Left lung (tissue), 4 donors: ENCODE measurements at regions not wholly inside any gene's neighbourhood (a gene's known extent, or its start where the extent isn't known, plus 50 kb on each side); places are given as distances from the start of the nearest gene placed in this dataset.

Source experiments
- ATAC-seq: fragments of 200-7000 bp; cut with Tn5 transposase; one replicate; pipeline ENCODE4 v1.9.1; 2020; ENCODE audit warnings: moderate library complexity
- DNase-seq, 4 donors: peaks; one replicate each; pipeline ENCODE4 v3.0.0-alpha.2; 2013 to 2020
- H3K27ac ChIP-seq, 2 donors: fragments of 200-600 bp; sonication (generic) in 1 of 2; one replicate each; pipeline versions ENCODE4 v1.5.0 to v1.8.0; 2020 to 2021
- H3K27me3 ChIP-seq, 2 donors: fragments of 200-600 bp; sonication (generic) in 1 of 2; one replicate each; pipeline versions ENCODE4 v1.5.0 to v1.8.0; 2020 to 2021
- H3K36me3 ChIP-seq, 2 donors: fragments of 200-600 bp; sonication (generic) in 1 of 2; one replicate each; pipeline versions ENCODE4 v1.5.0 to v1.8.0; 2020 to 2021
- H3K4me1 ChIP-seq, 2 donors: fragments of 200-600 bp; one replicate each; pipeline ENCODE4 v1.8.0; 2021
- H3K4me3 ChIP-seq, 2 donors: fragments of 200-600 bp; sonication (generic) in 1 of 2; one replicate each; pipeline versions ENCODE4 v1.5.0 to v1.8.0; 2020 to 2021; ENCODE audit warnings: mild to moderate bottlenecking in 1 of 2
- H3K9me3 ChIP-seq, 2 donors: fragments of 200-600 bp; sonication (generic) in 1 of 2; one replicate each; pipeline versions ENCODE4 v1.5.0 to v1.8.0; 2020 to 2021
- CTCF ChIP-seq, 2 donors: fragments of 200-600 bp; sonication (generic) in 1 of 2; IDR thresholded peaks; one replicate each; pipeline versions ENCODE4 v1.5.0 to v1.8.0; 2021; ENCODE audit warnings: antibody characterized with exemption in 2 of 2
- intact Hi-C, 2 donors: fragments of 100-400 bp; cut with DNase I; formaldehyde crosslinking; loops; one replicate each; pipeline versions ENCODE4 v1.11.2 to v1.14.2; 2022
- donor health status: DM: no; HTN: yes; CAD: no.
- donor health status: DM: no; HTN: no; CAD: no.

GRCh38 chr1:229135773-229136172 lies 135.1 kb upstream of the RAB4A start:
- no peak for TF ChIP-seq CTCF (IDR thresholded peaks at IDR 0.05)
- peaks cover 0 to 12% of the 10 kb centered on the region in 2 donors for H3K9me3 ChIP-seq
- H3K4me3 ChIP-seq: no peak overlapping the region
- H3K27ac ChIP-seq: no peak overlapping the region
- DNase-seq: no peak
- H3K27me3 ChIP-seq: no peaks in the 10 kb centered on the region
- ATAC-seq: no peak
- no peaks in the 10 kb centered on the region for H3K36me3 ChIP-seq
- peaks cover 0 to 30% of the 10 kb centered on the region in 2 donors for H3K4me1 ChIP-seq
- intact Hi-C loops: no loop called here

DNA sequence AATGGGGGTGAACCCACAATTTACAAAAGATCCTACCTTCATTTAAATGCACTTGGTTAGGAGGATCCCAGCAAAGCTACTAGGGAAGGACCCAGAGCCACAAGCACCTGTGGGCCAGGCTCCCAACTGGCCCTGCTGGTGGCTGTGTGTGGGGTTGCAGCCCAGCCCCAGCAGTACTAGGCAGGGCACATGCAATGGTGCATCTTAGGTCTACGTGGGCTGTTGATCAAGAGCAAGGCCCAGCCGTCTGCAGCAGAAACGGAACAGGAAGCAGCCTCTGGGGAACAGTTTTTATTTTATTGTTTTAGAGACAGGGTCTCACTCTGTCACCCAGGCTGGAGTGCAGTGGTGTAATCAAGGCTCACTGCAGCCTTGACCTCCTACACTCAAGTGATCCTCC lies 134.1 kb upstream of the RAB4A start:
- Histone ChIP-seq H3K27ac (no peak overlapping the region), H3K27me3 (no peaks in the 10 kb centered on the region), H3K4me1 (peaks cover 0 to 25% of the 10 kb centered on the region in 2 donors), H3K9me3 (peaks cover 0 to 12% of the 10 kb centered on the region in 2 donors), H3K36me3 (no peaks in the 10 kb centered on the region), H3K4me3 (no peak overlapping the region)
- intact Hi-C loops: no loop called here
- no peak for TF ChIP-seq CTCF (IDR thresholded peaks at IDR 0.05)
- ATAC-seq: peak; percentile 44
- DNase-seq: no peak

- Histone ChIP-seq H3K4me3 (no peak overlapping the region), H3K27me3 (no peaks in the 10 kb centered on the region), H3K36me3 (no peaks in the 10 kb centered on the region), H3K27ac (no peak overlapping the region), H3K4me1 (peaks cover 0 to 25% of the 10 kb centered on the region in 2 donors), H3K9me3 (peaks cover 0 to 12% of the 10 kb centered on the region in 2 donors)
- ATAC-seq (peak; percentile 44), DNase-seq (no peak)
- TF ChIP-seq CTCF (IDR thresholded peaks at IDR 0.05): no peak
- intact Hi-C loops: no loop called here
These were observed 133.6 kb upstream of the RAB4A start for GRCh38 chr1:229137271-229137670.

- peaks cover 0 to 25% of the 10 kb centered on the region in 2 donors for H3K4me1 ChIP-seq
- intact Hi-C loops: no loop called here
- TF ChIP-seq CTCF (IDR thresholded peaks at IDR 0.05): no peak
- no peaks in the 10 kb centered on the region for H3K27me3 ChIP-seq
- no peak overlapping the region for H3K27ac ChIP-seq
- H3K9me3 ChIP-seq: peaks cover 0 to 12% of the 10 kb centered on the region in 2 donors
- no peak for ATAC-seq
- no peak overlapping the region for H3K4me3 ChIP-seq
- no peak for DNase-seq
- no peaks in the 10 kb centered on the region for H3K36me3 ChIP-seq
These were observed 132.9 kb upstream of the RAB4A start for GRCh38 chr1:229138058-229138457.

DNA sequence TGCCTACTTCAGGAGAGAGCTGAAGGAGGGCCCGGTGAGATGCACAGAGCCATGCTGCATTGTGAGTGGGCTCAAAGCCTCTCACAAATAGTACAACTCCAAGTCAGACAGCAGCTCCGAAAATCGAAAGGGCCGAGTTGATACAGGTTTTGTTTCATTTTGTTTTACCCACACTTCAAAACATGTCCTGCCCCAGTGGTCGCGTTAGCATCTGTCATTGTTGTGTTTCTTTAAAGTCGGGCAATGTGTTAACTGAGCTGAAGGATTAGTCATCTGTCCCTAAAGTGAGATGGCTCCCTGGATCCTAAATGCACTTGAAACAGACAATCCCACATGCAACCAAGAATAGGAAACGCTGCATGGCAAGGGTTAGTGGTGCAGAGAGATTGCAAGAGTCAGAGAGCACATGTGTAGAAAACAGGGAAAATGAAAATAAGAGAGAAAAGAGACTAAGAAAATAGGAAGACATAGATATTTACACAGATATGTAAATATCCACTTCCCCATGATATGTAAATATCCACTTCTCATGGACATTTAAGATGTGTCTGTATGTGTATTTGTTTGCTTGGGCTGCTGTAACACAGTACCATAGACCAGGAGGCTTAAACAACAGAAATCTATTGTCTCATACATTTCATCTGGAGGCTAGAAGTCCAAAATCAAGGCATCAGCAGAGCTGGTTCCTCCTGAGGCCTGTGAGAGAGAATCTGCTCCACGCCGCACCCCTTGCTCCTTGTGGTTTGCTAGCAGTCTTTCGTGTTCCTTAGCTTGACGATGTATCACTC lies 131.4 kb upstream of the RAB4A start:
- no peak overlapping the region for H3K27ac ChIP-seq

More for the DNA sequence above, 131.4 kb upstream of the RAB4A start:
- no peaks in the 10 kb centered on the region for H3K27me3 ChIP-seq
- ATAC-seq (no peak), DNase-seq (no peak)
- H3K4me3 ChIP-seq: no peak overlapping the region
- H3K4me1 ChIP-seq: peaks cover 0 to 10% of the 10 kb centered on the region in 2 donors
- TF ChIP-seq CTCF (IDR thresholded peaks at IDR 0.05): no peak
- intact Hi-C loops: no loop called here
- H3K36me3 ChIP-seq: no peaks in the 10 kb centered on the region
- H3K9me3 ChIP-seq: peaks cover 0 to 12% of the 10 kb centered on the region in 2 donors
